ENCODE measurements at regions not wholly inside any gene's neighbourhood (a gene's known extent, or its start where the extent isn't known, plus 50 kb on each side); places are given as distances from the start of the nearest gene placed in this dataset.

GRCh38 chr4:170491981-170492380 lies 402.2 kb upstream of the AADAT start:
- Mint-ChIP-seq H3K36me3 (no peaks in the 10 kb centered on the region), H3K9me3 (peaks cover 0 to 7% of the 10 kb centered on the region in 2 donors), H3K27me3 (ENCODE audit: low read depth in 2 of 2) (no peaks in the 10 kb centered on the region), H3K4me3 (no peak overlapping the region), H3K27ac (no peak overlapping the region), H3K4me1 (no peaks in the 10 kb centered on the region)
- WGBS (ENCODE audit: insufficient coverage): 78% methylated on average over 2 of the region's 2 CpGs
- Histone ChIP-seq H3K27me3 (ENCODE audit: control insufficient read depth, insufficient read depth, low read length) (no peaks in the 10 kb centered on the region), H3K27ac (ENCODE audit: low read length) (no peak overlapping the region), H3K4me1 (ENCODE audit: control insufficient read depth, insufficient read depth, low read length) (no peaks in the 10 kb centered on the region), H3K9me3 (ENCODE audit: control insufficient read depth, insufficient read depth, low read length) (no peaks in the 10 kb centered on the region), H3K4me3 (ENCODE audit: low read length) (no peak overlapping the region), H3K36me3 (ENCODE audit: control insufficient read depth, insufficient read depth, low read length) (no peaks in the 10 kb centered on the region)
- intact Hi-C loops (cut with micrococcal nuclease): no loop called here
- ATAC-seq (no peak), DNase-seq (no peak)
- TF ChIP-seq, protein P1, sequence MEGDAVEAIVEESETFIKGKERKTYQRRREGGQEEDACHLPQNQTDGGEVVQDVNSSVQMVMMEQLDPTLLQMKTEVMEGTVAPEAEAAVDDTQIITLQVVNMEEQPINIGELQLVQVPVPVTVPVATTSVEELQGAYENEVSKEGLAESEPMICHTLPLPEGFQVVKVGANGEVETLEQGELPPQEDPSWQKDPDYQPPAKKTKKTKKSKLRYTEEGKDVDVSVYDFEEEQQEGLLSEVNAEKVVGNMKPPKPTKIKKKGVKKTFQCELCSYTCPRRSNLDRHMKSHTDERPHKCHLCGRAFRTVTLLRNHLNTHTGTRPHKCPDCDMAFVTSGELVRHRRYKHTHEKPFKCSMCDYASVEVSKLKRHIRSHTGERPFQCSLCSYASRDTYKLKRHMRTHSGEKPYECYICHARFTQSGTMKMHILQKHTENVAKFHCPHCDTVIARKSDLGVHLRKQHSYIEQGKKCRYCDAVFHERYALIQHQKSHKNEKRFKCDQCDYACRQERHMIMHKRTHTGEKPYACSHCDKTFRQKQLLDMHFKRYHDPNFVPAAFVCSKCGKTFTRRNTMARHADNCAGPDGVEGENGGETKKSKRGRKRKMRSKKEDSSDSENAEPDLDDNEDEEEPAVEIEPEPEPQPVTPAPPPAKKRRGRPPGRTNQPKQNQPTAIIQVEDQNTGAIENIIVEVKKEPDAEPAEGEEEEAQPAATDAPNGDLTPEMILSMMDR (IDR thresholded peaks at IDR 0.05): no peak

- Mint-ChIP-seq H3K4me1 (no peaks in the 10 kb centered on the region), H3K4me3 (no peak overlapping the region), H3K27me3 (ENCODE audit: low read depth in 2 of 2) (no peaks in the 10 kb centered on the region), H3K36me3 (no peaks in the 10 kb centered on the region), H3K9me3 (peaks cover 0 to 3% of the 10 kb centered on the region in 2 donors), H3K27ac (no peak overlapping the region)
- intact Hi-C loops (cut with micrococcal nuclease): no loop called here
- no peak overlapping the region for H3K4me3 ChIP-seq (ENCODE audit: low read length)
- 84% methylated on average over 2 of the region's 2 CpGs for WGBS (ENCODE audit: insufficient coverage)
- DNase-seq (no peak), ATAC-seq (no peak)
- no peaks in the 10 kb centered on the region for H3K4me1 ChIP-seq (ENCODE audit: control insufficient read depth, insufficient read depth, low read length)
- H3K36me3 ChIP-seq (ENCODE audit: control insufficient read depth, insufficient read depth, low read length): no peaks in the 10 kb centered on the region
- H3K27me3 ChIP-seq (ENCODE audit: control insufficient read depth, insufficient read depth, low read length): no peaks in the 10 kb centered on the region
- TF ChIP-seq, protein P1 (IDR thresholded peaks at IDR 0.05): no peak
- no peaks in the 10 kb centered on the region for H3K9me3 ChIP-seq (ENCODE audit: control insufficient read depth, insufficient read depth, low read length)
- no peak overlapping the region for H3K27ac ChIP-seq (ENCODE audit: low read length)
Observed at GRCh38 chr4:170476351-170476750, 386.6 kb upstream of the AADAT start.

DNA sequence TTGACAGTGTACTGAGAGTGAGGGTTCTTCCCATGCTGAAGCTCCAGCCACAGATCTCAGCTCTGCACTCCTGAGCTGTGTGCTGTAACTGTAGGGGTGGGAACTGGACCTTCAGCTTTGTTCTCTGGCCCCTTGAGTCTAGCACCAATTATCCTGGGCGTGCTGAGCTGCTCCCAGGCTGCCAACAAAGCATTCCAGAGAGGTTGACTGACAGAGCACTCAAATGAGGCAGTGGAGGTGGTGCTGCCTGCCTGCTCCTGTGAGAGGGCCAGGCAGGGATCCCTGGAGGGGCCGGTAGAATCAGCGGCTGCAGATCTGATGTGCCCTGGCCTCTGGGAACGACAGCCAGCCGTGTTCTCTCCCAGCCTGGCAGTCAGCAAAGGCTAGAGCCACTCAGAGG lies 375.7 kb upstream of the AADAT start:
- TF ChIP-seq, protein P1 (IDR thresholded peaks at IDR 0.05): no peak
- no peaks in the 10 kb centered on the region for H3K27me3 Mint-ChIP-seq (ENCODE audit: low read depth in 2 of 2)
- 78% methylated on average over 5 of the region's 5 CpGs for WGBS (ENCODE audit: insufficient coverage)
- no peak overlapping the region for H3K4me3 Mint-ChIP-seq
- H3K4me1 ChIP-seq (ENCODE audit: control insufficient read depth, insufficient read depth, low read length): no peaks in the 10 kb centered on the region
- H3K36me3 Mint-ChIP-seq: no peaks in the 10 kb centered on the region
- no peaks in the 10 kb centered on the region for H3K4me1 Mint-ChIP-seq
- H3K27me3 ChIP-seq (ENCODE audit: control insufficient read depth, insufficient read depth, low read length): no peaks in the 10 kb centered on the region
- no peaks in the 10 kb centered on the region for H3K36me3 ChIP-seq (ENCODE audit: control insufficient read depth, insufficient read depth, low read length)
- H3K27ac Mint-ChIP-seq: no peak overlapping the region
- H3K9me3 ChIP-seq (ENCODE audit: control insufficient read depth, insufficient read depth, low read length): peaks cover 8% of the 10 kb centered on the region
- no peak overlapping the region for H3K27ac ChIP-seq (ENCODE audit: low read length)
- DNase-seq: no peak
- no peak overlapping the region for H3K4me3 ChIP-seq (ENCODE audit: low read length)
- no peak for ATAC-seq
- intact Hi-C loops (cut with micrococcal nuclease): no loop called here
- H3K9me3 Mint-ChIP-seq: peaks cover 2 to 10% of the 10 kb centered on the region in 2 donors

GRCh38 chr4:170464614-170465197 lies 374.9 kb upstream of the AADAT start:
- TF ChIP-seq, protein P1 (IDR thresholded peaks at IDR 0.05): no peak
- Histone ChIP-seq H3K4me1 (ENCODE audit: control insufficient read depth, insufficient read depth, low read length) (no peaks in the 10 kb centered on the region), H3K4me3 (ENCODE audit: low read length) (no peak overlapping the region), H3K27me3 (ENCODE audit: control insufficient read depth, insufficient read depth, low read length) (no peaks in the 10 kb centered on the region), H3K36me3 (ENCODE audit: control insufficient read depth, insufficient read depth, low read length) (no peaks in the 10 kb centered on the region), H3K27ac (ENCODE audit: low read length) (no peak overlapping the region), H3K9me3 (ENCODE audit: control insufficient read depth, insufficient read depth, low read length) (peaks cover 8% of the 10 kb centered on the region)
- H3K4me1 Mint-ChIP-seq: no peaks in the 10 kb centered on the region
- H3K4me3 Mint-ChIP-seq: no peak overlapping the region
- intact Hi-C loops (cut with micrococcal nuclease): no loop called here
- no peaks in the 10 kb centered on the region for H3K36me3 Mint-ChIP-seq
- WGBS (ENCODE audit: insufficient coverage): 89% methylated on average over 5 of the region's 5 CpGs
- H3K27me3 Mint-ChIP-seq (ENCODE audit: low read depth in 2 of 2): no peaks in the 10 kb centered on the region
- H3K9me3 Mint-ChIP-seq: peaks cover 2 to 7% of the 10 kb centered on the region in 2 donors
- DNase-seq: no peak
- ATAC-seq: no peak
- H3K27ac Mint-ChIP-seq: no peak overlapping the region
